Spleen (tissue), 11 donors: ENCODE measurements at regions not wholly inside any gene's neighbourhood (a gene's known extent, or its start where the extent isn't known, plus 50 kb on each side); places are given as distances from the start of the nearest gene placed in this dataset.

Experiments
- DNase-seq: peaks from one replicate; pipeline ENCODE4 v3.0.0-alpha.2; 2020
- H3K27ac ChIP-seq, 8 donors: fragments of 200-600 bp; sonication (generic) in 7 of 8; 1 replicate in 4 of 8; 2 replicates in 4 of 8; pipeline versions ENCODE4 v1.5.0 to v1.8.0; 2016 to 2021; ENCODE audit warnings: inconsistent platforms in 4 of 8, mild to moderate bottlenecking in 4 of 8, moderate library complexity in 1 of 8
- H3K27me3 ChIP-seq, 7 donors: fragments of 200-600 bp; sonication (generic) in 6 of 7; replicated peaks in 1 of 7; 1 replicate in 4 of 7; 2 replicates in 3 of 7; pipeline versions ENCODE4 v1.5.0 to v1.8.0; 2016 to 2021; ENCODE audit warnings: inconsistent platforms in 3 of 7, mild to moderate bottlenecking in 1 of 7
- H3K36me3 ChIP-seq, 6 donors: fragments of 200-600 bp; sonication (generic) in 5 of 6; 1 replicate in 4 of 6; 2 replicates in 2 of 6; pipeline versions ENCODE4 v1.5.0 to v1.8.0; 2016 to 2021; ENCODE audit warnings: inconsistent platforms in 2 of 6
- H3K4me1 ChIP-seq, 6 donors: fragments of 200-600 bp; sonication (generic) in 5 of 6; 1 replicate in 3 of 6; 2 replicates in 3 of 6; pipeline versions ENCODE4 v1.5.0 to v1.8.0; 2016 to 2021; ENCODE audit warnings: inconsistent platforms in 3 of 6
- H3K4me3 ChIP-seq, 8 donors: fragments of 200-600 bp; sonication (generic) in 7 of 8; 1 replicate in 4 of 8; 2 replicates in 4 of 8; pipeline versions ENCODE4 v1.5.0 to v1.8.0; 2016 to 2021; ENCODE audit warnings: inconsistent platforms in 4 of 8, mild to moderate bottlenecking in 4 of 8, moderate library complexity in 2 of 8
- H3K9me3 ChIP-seq, 8 donors: fragments of 200-600 bp; sonication (generic) in 7 of 8; 1 replicate in 4 of 8; 2 replicates in 4 of 8; pipeline versions ENCODE4 v1.5.0 to v1.8.0; 2016 to 2021; ENCODE audit warnings: inconsistent platforms in 4 of 8
- POLR2A ChIP-seq, 3 donors: fragments of 450-650 bp; IDR thresholded peaks; one replicate each; pipeline ENCODE4 v1.5.1; 2017; ENCODE audit warnings: antibody characterized with exemption in 3 of 3, mild to moderate bottlenecking in 1 of 3
- POLR2AphosphoS5 ChIP-seq, 3 donors: sonication (generic); formaldehyde crosslinking; IDR thresholded peaks; one replicate each; pipeline ENCODE4 v1.5.1; 2017; ENCODE audit warnings: antibody characterized with exemption in 3 of 3
- WGBS, 5 donors: extraction: QIAGEN DNeasy Blood & Tissue Kit in 3 of 5; methylation state at CpG; one replicate each; pipeline versions ENCODE4 v1.1.5 to v1.1.7; 2013 to 2018; 5-methylcytosine and 5-hydroxymethylcytosine counted together
- intact Hi-C: fragments of 100-400 bp; cut with DNase I; formaldehyde crosslinking; loops from one replicate; pipeline ENCODE4 v1.15.0; 2023; ENCODE audit warnings: low total_unique reads
- TF ChIP-seq, protein P1 (sequence below), 11 experiments: fragments of 200-600 bp in 7 of 11; fragments of 450-650 bp in 4 of 11; sonication (generic) in 4 of 11; IDR thresholded peaks in 8 of 11; conservative IDR thresholded peaks in 3 of 11; 1 replicate in 7 of 11; 2 replicates in 4 of 11; pipeline versions ENCODE4 v1.4.0 to v1.8.0; 2016 to 2021; ENCODE audit warnings: antibody characterized with exemption in 11 of 11, inconsistent platforms in 4 of 11, mild to moderate bottlenecking in 1 of 11
- donor health status: healthy with polysubstance abuse.
- donor health status: DM: no; HTN: no; CAD: no; lungs with moderate emphysema.
- donor health status: DM: no; HTN: no; CAD: no.
- donor health status: Bipolar disorder and iron deficiency.
- donor health status: healthy.
- donor health status: DM: no; HTN: no; CAD: no.
- donor health status: DM: yes; HTN: yes; CAD: no.

DNA sequence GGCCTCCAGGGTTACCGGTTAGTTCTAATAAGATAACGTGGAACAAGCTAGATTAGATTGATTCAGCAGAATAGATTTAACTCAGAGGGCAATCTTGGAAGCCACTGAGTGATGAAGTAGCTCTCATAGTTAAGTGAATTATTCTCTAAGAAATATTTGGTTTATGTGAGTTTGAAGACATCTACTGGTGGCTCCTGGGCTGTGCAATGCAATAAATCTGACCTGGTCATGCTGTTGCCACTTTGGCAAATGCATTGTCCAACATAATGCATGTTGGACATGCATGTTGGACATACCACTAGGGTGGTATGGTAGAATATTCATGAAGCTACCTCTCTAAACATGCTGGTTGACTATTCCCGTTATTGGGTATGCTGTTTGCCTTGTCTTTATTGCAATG lies 493.7 kb upstream of the VRK2 start:
- H3K36me3 ChIP-seq, result no peaks in the 10 kb centered on the region
- intact Hi-C loops, result no loop called here
- no peak for DNase-seq
- H3K4me3 ChIP-seq, result no peak overlapping the region
- no peak overlapping the region for H3K27ac ChIP-seq
- 85 to 95% (median 87%) methylated on average over 3 of the region's 3 CpGs for WGBS, 5 donors
- H3K4me1 ChIP-seq, result no peaks in the 10 kb centered on the region
- no peaks in the 10 kb centered on the region for H3K27me3 ChIP-seq
- TF ChIP-seq POLR2A (IDR thresholded peaks at IDR 0.05) (no peak), POLR2AphosphoS5 (IDR thresholded peaks at IDR 0.05) (no peak)
- TF ChIP-seq, protein P1, sequence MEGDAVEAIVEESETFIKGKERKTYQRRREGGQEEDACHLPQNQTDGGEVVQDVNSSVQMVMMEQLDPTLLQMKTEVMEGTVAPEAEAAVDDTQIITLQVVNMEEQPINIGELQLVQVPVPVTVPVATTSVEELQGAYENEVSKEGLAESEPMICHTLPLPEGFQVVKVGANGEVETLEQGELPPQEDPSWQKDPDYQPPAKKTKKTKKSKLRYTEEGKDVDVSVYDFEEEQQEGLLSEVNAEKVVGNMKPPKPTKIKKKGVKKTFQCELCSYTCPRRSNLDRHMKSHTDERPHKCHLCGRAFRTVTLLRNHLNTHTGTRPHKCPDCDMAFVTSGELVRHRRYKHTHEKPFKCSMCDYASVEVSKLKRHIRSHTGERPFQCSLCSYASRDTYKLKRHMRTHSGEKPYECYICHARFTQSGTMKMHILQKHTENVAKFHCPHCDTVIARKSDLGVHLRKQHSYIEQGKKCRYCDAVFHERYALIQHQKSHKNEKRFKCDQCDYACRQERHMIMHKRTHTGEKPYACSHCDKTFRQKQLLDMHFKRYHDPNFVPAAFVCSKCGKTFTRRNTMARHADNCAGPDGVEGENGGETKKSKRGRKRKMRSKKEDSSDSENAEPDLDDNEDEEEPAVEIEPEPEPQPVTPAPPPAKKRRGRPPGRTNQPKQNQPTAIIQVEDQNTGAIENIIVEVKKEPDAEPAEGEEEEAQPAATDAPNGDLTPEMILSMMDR (IDR thresholded peaks at IDR 0.05 in 8 of 11, conservative IDR thresholded peaks at IDR 0.05 in 3 of 11), result no peak
- peaks cover 0 to 35% (median 16%) of the 10 kb centered on the region in 8 donors for H3K9me3 ChIP-seq

DNA sequence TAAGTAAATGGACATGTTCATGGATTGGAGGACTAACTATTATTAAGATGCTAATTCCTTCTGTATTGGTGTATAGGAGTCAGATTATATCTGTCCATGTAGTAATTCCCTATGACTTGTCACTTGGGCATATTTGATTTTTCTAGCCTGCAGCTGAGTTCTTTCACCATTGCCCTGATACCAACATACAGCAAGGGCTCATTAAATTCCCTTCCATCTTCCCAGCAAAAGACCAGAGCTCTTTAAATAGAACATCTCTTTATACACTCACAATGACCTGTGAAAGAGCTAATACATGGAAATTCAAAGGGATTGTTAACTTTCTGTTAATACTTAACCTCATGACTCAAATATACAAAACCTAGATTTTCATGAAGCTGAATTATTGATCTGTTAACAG lies 492.3 kb upstream of the VRK2 start:
- H3K4me1 ChIP-seq, result no peaks in the 10 kb centered on the region
- no peak overlapping the region for H3K4me3 ChIP-seq
- no peak overlapping the region for H3K27ac ChIP-seq
- intact Hi-C loops, result no loop called here
- H3K9me3 ChIP-seq, result peaks cover 0 to 40% (median 17%) of the 10 kb centered on the region in 8 donors
- H3K36me3 ChIP-seq, result no peaks in the 10 kb centered on the region
- TF ChIP-seq, protein P1 (IDR thresholded peaks at IDR 0.05 in 8 of 11, conservative IDR thresholded peaks at IDR 0.05 in 3 of 11), result no peak
- TF ChIP-seq POLR2A (IDR thresholded peaks at IDR 0.05) (no peak), POLR2AphosphoS5 (IDR thresholded peaks at IDR 0.05) (no peak)
- no peak for DNase-seq
- H3K27me3 ChIP-seq, result no peaks in the 10 kb centered on the region

DNA sequence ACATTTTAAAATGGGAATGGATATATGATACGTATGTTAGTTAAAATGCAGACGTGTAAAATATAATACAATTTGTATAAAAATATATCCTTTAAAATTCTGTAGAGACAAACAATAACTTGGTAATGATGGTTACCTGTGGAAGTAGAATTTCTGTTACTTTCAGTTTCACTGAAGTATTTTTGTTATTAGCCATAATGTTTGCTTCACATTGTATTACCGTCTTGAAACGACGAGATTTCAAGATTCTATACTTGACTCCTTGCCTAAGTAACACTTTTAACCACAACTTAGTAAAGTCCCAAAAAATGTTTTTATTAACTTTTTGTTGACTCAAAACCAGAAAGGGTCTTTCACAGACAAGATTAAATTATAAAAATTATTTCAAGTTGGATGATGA lies 488.3 kb upstream of the VRK2 start:
- H3K27ac ChIP-seq, result no peak overlapping the region
- no peaks in the 10 kb centered on the region for H3K4me1 ChIP-seq
- no peak overlapping the region for H3K4me3 ChIP-seq
- TF ChIP-seq POLR2AphosphoS5 (IDR thresholded peaks at IDR 0.05) (no peak), POLR2A (IDR thresholded peaks at IDR 0.05) (no peak)
- TF ChIP-seq, protein P1 (IDR thresholded peaks at IDR 0.05 in 8 of 11, conservative IDR thresholded peaks at IDR 0.05 in 3 of 11), result no peak
- intact Hi-C loops, result no loop called here
- H3K27me3 ChIP-seq, result no peaks in the 10 kb centered on the region
- H3K36me3 ChIP-seq, result no peaks in the 10 kb centered on the region
- H3K9me3 ChIP-seq, result peaks cover 0 to 24% (median 4%) of the 10 kb centered on the region in 8 donors
- WGBS, 5 donors, result 73 to 86% (median 84%) methylated on average over 5 of the region's 5 CpGs
- DNase-seq, result no peak

DNA sequence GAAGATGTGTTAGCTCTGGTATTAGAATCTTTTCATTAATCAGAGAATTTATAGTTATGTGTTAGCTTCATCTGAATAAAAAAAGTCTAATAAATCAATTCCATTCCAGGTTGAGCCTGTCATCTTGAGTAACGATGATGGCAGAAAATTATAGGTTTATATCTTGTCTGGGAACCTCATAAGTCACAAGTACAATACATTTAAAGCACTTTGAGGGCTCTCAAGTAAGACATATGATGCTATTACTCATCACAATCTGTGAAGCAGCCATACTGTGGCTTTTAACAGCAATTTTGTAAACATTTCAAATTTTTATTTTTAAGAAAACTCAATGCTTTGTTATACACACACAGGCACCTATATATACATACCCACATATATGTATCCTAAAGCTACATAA lies 484.1 kb upstream of the VRK2 start:
- Histone ChIP-seq H3K9me3 (peaks cover 0 to 9% (median 0%) of the 10 kb centered on the region in 8 donors), H3K27me3 (no peaks in the 10 kb centered on the region), H3K36me3 (no peaks in the 10 kb centered on the region), H3K4me1 (no peaks in the 10 kb centered on the region), H3K4me3 (no peak overlapping the region), H3K27ac (no peak overlapping the region)
- DNase-seq, result no peak
- WGBS, 5 donors, result 64 to 81% (median 79%) methylated on average over 1 of the region's 1 CpG
- intact Hi-C loops, result no loop called here
- TF ChIP-seq POLR2AphosphoS5 (IDR thresholded peaks at IDR 0.05), result no peak
- TF ChIP-seq, protein P1 (IDR thresholded peaks at IDR 0.05 in 8 of 11, conservative IDR thresholded peaks at IDR 0.05 in 3 of 11), result no peak
- no peak for TF ChIP-seq POLR2A (IDR thresholded peaks at IDR 0.05)
